ENCODE measurements at regions not wholly inside any gene's neighbourhood (a gene's known extent, or its start where the extent isn't known, plus 50 kb on each side); places are given as distances from the start of the nearest gene placed in this dataset.
A peak's percentile ranks its signal among the peaks of the same experiment; 100 is the strongest.

DNA sequence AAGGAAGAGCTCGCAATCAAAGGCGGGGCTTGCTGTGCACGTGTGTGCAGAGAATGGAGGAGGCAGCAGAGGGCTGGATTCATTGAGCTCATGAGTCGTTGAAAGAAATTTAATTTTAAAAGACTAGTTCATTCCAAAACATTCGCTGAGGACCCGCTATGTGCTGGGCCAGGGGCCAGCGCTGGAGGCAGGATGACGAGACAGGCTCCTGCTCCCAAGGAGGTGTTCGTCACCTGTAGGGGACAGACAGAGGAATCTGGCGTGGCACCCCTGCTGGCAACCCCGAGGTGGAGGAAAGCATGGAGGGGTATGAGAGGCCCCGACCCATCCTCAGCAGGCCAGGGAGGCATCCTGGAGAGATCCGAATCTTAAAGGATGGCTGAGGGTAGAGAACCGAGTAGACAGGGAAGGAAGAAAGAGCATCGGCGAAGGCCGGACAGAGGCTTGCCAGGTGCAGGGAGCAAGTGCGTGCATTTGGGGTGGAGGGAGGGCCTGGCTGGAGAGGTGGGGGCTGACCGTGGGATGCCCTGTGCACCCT lies 96.4 kb downstream of the CPZ start:
- TF ChIP-seq, protein P1, sequence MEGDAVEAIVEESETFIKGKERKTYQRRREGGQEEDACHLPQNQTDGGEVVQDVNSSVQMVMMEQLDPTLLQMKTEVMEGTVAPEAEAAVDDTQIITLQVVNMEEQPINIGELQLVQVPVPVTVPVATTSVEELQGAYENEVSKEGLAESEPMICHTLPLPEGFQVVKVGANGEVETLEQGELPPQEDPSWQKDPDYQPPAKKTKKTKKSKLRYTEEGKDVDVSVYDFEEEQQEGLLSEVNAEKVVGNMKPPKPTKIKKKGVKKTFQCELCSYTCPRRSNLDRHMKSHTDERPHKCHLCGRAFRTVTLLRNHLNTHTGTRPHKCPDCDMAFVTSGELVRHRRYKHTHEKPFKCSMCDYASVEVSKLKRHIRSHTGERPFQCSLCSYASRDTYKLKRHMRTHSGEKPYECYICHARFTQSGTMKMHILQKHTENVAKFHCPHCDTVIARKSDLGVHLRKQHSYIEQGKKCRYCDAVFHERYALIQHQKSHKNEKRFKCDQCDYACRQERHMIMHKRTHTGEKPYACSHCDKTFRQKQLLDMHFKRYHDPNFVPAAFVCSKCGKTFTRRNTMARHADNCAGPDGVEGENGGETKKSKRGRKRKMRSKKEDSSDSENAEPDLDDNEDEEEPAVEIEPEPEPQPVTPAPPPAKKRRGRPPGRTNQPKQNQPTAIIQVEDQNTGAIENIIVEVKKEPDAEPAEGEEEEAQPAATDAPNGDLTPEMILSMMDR (IDR thresholded peaks at IDR 0.05; ENCODE audit: low read depth, low read length), result no peak
- DNase-seq (ENCODE audit: low read depth in 2 of 2), result no peak
- no peak overlapping the region for H3K4me3 ChIP-seq (replicated peaks in 1 of 2; ENCODE audit: low read depth in 2 of 2, low read length in 2 of 2)

DNA sequence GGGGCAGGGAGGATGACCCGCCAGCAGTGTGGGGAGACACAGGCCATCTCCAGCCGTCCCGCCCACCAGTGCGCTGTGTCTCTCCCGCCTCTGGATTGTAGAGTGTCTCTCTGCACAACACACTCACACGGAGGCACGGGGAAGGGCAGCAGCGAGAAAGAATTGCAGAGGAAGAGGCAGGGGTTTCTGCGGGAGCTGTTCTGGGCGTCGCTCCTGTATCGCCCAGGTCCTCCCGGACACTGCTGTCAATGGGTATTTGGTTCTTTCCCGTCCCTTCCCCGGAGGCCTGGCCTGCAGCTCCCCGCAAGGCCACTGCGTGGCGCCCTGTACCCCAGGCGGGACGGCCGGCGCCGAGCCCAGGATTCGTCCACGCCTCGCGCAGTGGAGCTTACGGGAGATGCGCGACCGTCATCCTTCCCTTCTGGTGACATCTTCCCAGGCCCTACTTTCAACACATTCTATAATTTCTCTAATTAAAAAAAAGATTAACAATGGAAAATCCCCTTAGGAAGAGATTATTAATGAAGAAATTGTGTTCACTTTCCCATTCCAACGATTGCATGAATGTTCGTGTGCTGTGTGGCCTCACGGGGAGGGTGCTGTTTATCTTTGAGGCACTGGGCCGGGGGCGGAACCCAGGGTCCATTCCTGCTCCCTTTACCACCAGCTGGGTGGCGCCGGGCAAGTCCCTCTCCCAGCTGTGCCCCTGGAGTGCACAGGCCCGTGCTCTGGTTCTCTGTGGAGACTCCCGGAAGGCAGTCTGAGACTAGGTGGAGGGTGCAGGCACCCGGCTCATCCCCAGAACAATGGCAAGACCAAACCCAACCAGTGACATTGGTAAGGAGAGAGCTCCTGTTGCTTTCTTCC lies 95.7 kb downstream of the CPZ start:
- TF ChIP-seq, protein P1 (IDR thresholded peaks at IDR 0.05; ENCODE audit: low read depth, low read length), result peak; percentile 32
- peak; percentile 7 to 10 for DNase-seq (ENCODE audit: low read depth in 2 of 2)
- no peak overlapping the region for H3K4me3 ChIP-seq (replicated peaks in 1 of 2; ENCODE audit: low read depth in 2 of 2, low read length in 2 of 2)

DNA sequence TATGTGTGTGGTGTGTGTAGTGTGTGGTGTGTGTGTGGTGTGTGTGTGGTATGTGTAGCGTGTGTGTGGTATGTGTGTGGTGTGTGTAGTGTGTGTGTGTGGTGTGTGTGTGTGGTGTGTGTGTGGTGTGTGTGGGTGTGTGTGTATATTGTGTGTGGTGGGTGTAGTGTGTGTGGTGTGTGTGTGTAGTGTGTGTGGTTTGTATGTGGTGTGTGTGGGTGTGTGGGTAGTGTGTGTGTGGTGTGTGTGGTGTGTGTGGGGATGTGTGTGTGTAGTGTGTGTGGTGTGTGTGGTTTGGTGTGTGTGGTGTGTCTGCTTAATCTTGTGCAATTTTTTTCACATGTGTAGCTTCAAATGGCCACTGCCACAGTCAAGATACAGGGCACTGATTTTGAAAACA lies 94.5 kb downstream of the CPZ start:
- H3K4me3 ChIP-seq (replicated peaks in 1 of 2; ENCODE audit: low read depth in 2 of 2, low read length in 2 of 2), result no peak overlapping the region
- TF ChIP-seq, protein P1 (IDR thresholded peaks at IDR 0.05; ENCODE audit: low read depth, low read length), result no peak
- no peak for DNase-seq (ENCODE audit: low read depth in 2 of 2)

DNA sequence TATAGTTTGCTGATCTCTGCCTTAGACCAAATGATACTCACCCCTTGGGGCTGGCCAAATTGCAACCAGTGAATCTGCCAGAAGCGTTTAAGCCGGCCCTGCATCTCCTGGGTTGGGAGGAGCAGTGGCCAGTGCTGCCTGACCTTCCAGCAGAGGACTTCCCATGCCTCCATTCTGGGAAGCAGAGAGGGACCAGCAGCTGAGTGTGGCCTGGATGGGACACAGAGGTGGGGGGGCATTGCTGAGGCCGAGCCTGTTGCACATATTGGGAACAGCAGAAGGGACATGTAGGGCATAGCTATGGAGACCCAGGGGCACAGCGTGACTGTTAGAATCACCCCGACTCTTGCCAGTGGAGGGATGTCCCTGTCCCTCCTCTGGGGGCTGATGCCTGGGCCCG lies 93.3 kb downstream of the CPZ start:
- H3K4me3 ChIP-seq (replicated peaks in 1 of 2; ENCODE audit: low read depth in 2 of 2, low read length in 2 of 2), result no peak overlapping the region
- DNase-seq (ENCODE audit: low read depth in 2 of 2), result no peak
- TF ChIP-seq, protein P1 (IDR thresholded peaks at IDR 0.05; ENCODE audit: low read depth, low read length), result no peak

DNA sequence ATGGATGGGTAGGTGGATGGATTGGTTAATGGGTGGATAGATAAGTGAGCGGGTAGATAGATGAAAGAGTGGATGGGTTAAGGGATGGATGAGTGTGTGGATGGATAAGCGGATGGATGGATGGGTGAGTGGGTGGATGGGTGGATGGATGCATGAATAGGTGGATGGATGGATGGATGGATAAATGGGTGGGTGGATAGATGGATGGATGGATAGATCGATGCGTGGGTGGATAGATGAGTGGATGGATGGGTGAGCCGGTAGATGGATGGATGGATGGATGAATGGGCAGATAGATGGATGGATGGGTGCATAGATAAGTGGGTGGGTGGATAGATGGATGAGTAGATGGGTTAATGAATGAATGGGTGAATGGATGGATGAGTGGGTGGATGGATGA lies 90.9 kb downstream of the CPZ start:
- no peak for DNase-seq (ENCODE audit: low read depth in 2 of 2)
- no peak overlapping the region for H3K4me3 ChIP-seq (replicated peaks in 1 of 2; ENCODE audit: low read depth in 2 of 2, low read length in 2 of 2)
- TF ChIP-seq, protein P1 (IDR thresholded peaks at IDR 0.05; ENCODE audit: low read depth, low read length), result no peak

DNA sequence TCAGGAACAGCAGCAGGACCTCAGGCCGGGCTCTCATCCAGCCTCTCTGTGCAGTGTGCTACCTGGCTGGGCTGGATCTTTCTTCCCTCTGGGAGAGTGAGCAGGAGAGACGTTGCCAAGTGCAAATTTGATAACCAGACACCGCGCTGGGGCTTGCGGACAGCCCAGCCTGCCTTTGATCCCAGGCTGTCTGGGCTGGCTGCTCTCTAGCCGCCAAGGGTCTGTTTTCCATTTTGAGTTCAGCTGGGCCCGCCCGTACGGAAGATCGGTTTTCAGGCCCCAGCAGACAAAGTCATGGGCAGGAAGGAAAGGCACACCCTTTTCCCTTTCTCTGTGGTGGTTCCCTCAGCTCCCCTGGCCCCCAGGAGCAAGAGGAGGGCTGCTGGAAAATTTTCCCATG lies 90.2 kb downstream of the CPZ start:
- no peak overlapping the region for H3K4me3 ChIP-seq (replicated peaks in 1 of 2; ENCODE audit: low read depth in 2 of 2, low read length in 2 of 2)
- TF ChIP-seq, protein P1 (IDR thresholded peaks at IDR 0.05; ENCODE audit: low read depth, low read length), result no peak
- DNase-seq (ENCODE audit: low read depth in 2 of 2), result no peak

Measured in cardiac fibroblast (primary cell).